CD14-positive monocyte (primary cell): ENCODE measurements at regions not wholly inside any gene's neighbourhood (a gene's known extent, or its start where the extent isn't known, plus 50 kb on each side); places are given as distances from the start of the nearest gene placed in this dataset.

ENCODE experiments used
- DNase-seq, 3 donors: peaks; one replicate each; pipeline ENCODE4 v3.0.0-alpha.2; 2011 to 2022
- H2AFZ ChIP-seq: 2 replicates; pipeline ENCODE4 v1.6.0; 2012; ENCODE audit warnings: mild to moderate bottlenecking, low read depth, low read length, inconsistent platforms; ENCODE audit not compliant: insufficient read depth, poor library complexity, severe bottlenecking
- H3K27ac ChIP-seq, 2 donors: 1 replicate in 1 of 2; 2 replicates in 1 of 2; pipeline ENCODE4 v1.5.1; 2012 to 2013; ENCODE audit warnings: low read length in 2 of 2, control low read depth in 1 of 2, inconsistent platforms in 1 of 2, low read depth in 1 of 2, mild to moderate bottlenecking in 1 of 2
- H3K27me3 ChIP-seq, 2 donors: one replicate each; pipeline versions ENCODE4 v1.6.0 to v1.6.1; 2011 to 2013; ENCODE audit warnings: low read length in 2 of 2; ENCODE audit not compliant: control insufficient read depth in 2 of 2, insufficient read depth in 2 of 2
- H3K36me3 ChIP-seq, 2 donors: replicated peaks in 1 of 2; 1 replicate in 1 of 2; 2 replicates in 1 of 2; pipeline versions ENCODE4 v1.5.1 to v1.6.1; 2012 to 2013; ENCODE audit warnings: low read length in 2 of 2, control low read depth in 1 of 2, inconsistent platforms in 1 of 2, mild to moderate bottlenecking in 1 of 2; ENCODE audit not compliant: insufficient read depth in 2 of 2, control insufficient read depth in 1 of 2
- H3K4me1 ChIP-seq, 2 donors: 1 replicate in 1 of 2; 2 replicates in 1 of 2; pipeline versions ENCODE4 v1.5.1 to v1.6.1; 2012 to 2013; ENCODE audit warnings: low read length in 2 of 2, control low read depth in 1 of 2, inconsistent platforms in 1 of 2, mild to moderate bottlenecking in 1 of 2, moderate library complexity in 1 of 2; ENCODE audit not compliant: insufficient read depth in 2 of 2, control insufficient read depth in 1 of 2
- H3K4me2 ChIP-seq: replicated peaks from 2 replicates; pipeline ENCODE3; 2012; ENCODE audit warnings: low read length, moderate library complexity, mild to moderate bottlenecking; ENCODE audit not compliant: poor library complexity, severe bottlenecking; ENCODE audit errors: extremely low read depth
- H3K4me3 ChIP-seq, 3 experiments: fragments of 200-600 bp in 1 of 3; sonication (generic) in 1 of 3; replicated peaks in 1 of 3; 1 replicate in 2 of 3; 2 replicates in 1 of 3; pipeline ENCODE4 v1.5.1; 2011 to 2013; ENCODE audit warnings: low read length in 3 of 3, mild to moderate bottlenecking in 3 of 3, control low read depth in 2 of 3, low read depth in 2 of 3, inconsistent platforms in 1 of 3, moderate library complexity in 1 of 3
- H3K79me2 ChIP-seq: 2 replicates; pipeline ENCODE4 v1.6.0; 2012; ENCODE audit warnings: mild to moderate bottlenecking, control low read depth, inconsistent platforms, low read length, moderate library complexity; ENCODE audit not compliant: insufficient read depth
- H3K9ac ChIP-seq: 2 replicates; pipeline ENCODE4 v1.6.0; 2017; ENCODE audit warnings: low read length, mild to moderate bottlenecking; ENCODE audit not compliant: insufficient read depth, poor library complexity, severe bottlenecking
- H3K9me3 ChIP-seq, 2 donors: replicated peaks in 1 of 2; 1 replicate in 1 of 2; 2 replicates in 1 of 2; pipeline versions ENCODE4 v1.5.1 to v1.6.1; 2012 to 2013; ENCODE audit warnings: low read length in 2 of 2, control low read depth in 1 of 2; ENCODE audit not compliant: control insufficient read depth in 1 of 2, insufficient read depth in 1 of 2
- H4K20me1 ChIP-seq: 2 replicates; pipeline ENCODE4 v1.6.0; 2012; ENCODE audit warnings: mild to moderate bottlenecking, low read length, control low read depth, moderate library complexity; ENCODE audit not compliant: insufficient read depth
- H3K27ac Mint-ChIP-seq, 7 donors: one replicate each; pipeline ENCODE4 v1.8.0; 2020; ENCODE audit warnings: mild to moderate bottlenecking in 7 of 7, mixed read lengths in 7 of 7, moderate library complexity in 6 of 7, inconsistent platforms in 2 of 7
- H3K27me3 Mint-ChIP-seq, 3 donors: one replicate each; pipeline ENCODE4 v1.8.0; 2021 to 2022; ENCODE audit warnings: low read depth in 3 of 3, mild to moderate bottlenecking in 3 of 3, mixed read lengths in 3 of 3, moderate library complexity in 3 of 3, inconsistent platforms in 1 of 3
- H3K36me3 Mint-ChIP-seq, 2 donors: one replicate each; pipeline ENCODE4 v1.8.0; 2020; ENCODE audit warnings: mixed read lengths in 2 of 2, inconsistent platforms in 1 of 2, mild to moderate bottlenecking in 1 of 2
- H3K4me1 Mint-ChIP-seq: one replicate; pipeline ENCODE4 v1.8.0; 2020; ENCODE audit warnings: mild to moderate bottlenecking, mixed read lengths
- H3K4me3 Mint-ChIP-seq, 2 donors: one replicate each; pipeline ENCODE4 v1.8.0; 2020; ENCODE audit warnings: mild to moderate bottlenecking in 2 of 2, mixed read lengths in 2 of 2, moderate library complexity in 1 of 2
- H3K9me3 Mint-ChIP-seq, 7 donors: one replicate each; pipeline ENCODE4 v1.8.0; 2020 to 2022; ENCODE audit warnings: mixed read lengths in 7 of 7, mild to moderate bottlenecking in 6 of 7, moderate library complexity in 6 of 7, inconsistent platforms in 2 of 7
- CTCF ChIP-seq: fragments of 200-600 bp; IDR thresholded peaks from one replicate; pipeline ENCODE4 v1.8.0; 2022; ENCODE audit warnings: antibody characterized with exemption, mild to moderate bottlenecking
- WGBS: methylation state at CpG from one replicate; pipeline ENCODE4 v1.1.5; 2013; ENCODE audit warnings: missing lambda C conversion rate; ENCODE audit not compliant: insufficient coverage; 5-methylcytosine and 5-hydroxymethylcytosine counted together
- intact Hi-C, 2 donors: fragments of 100-400 bp; cut with micrococcal nuclease; formaldehyde crosslinking; loops; one replicate each; pipeline versions ENCODE4 v1.15.0 to v1.15.1; 2023

- Mint-ChIP-seq H3K4me3 (no peak overlapping the region), H3K4me1 (no peaks in the 10 kb centered on the region), H3K27me3 (no peaks in the 10 kb centered on the region), H3K9me3 (peaks cover 0 to 3% (median 1%) of the 10 kb centered on the region in 7 donors), H3K36me3 (no peaks in the 10 kb centered on the region), H3K27ac (no peak overlapping the region)
- no peak overlapping the region for H3K4me2 ChIP-seq
- H3K79me2 ChIP-seq, result no peaks in the 10 kb centered on the region
- no peaks in the 10 kb centered on the region for H3K36me3 ChIP-seq
- no peak for TF ChIP-seq CTCF
- no peaks in the 10 kb centered on the region for H4K20me1 ChIP-seq
- H3K27ac ChIP-seq, result no peak overlapping the region
- WGBS, result no CpG with 5 or more reads among the region's 1 CpG
- H2AFZ ChIP-seq, result no peak overlapping the region
- intact Hi-C loops, result no loop called here
- peaks cover 0 to 3% of the 10 kb centered on the region in 2 donors for H3K9me3 ChIP-seq
- H3K4me3 ChIP-seq, result no peak overlapping the region
- H3K27me3 ChIP-seq, result no peaks in the 10 kb centered on the region
- no peak overlapping the region for H3K9ac ChIP-seq
- no peaks in the 10 kb centered on the region for H3K4me1 ChIP-seq
- no peak for DNase-seq
Observed at GRCh38 chr13:59197397-59197796, 966.3 kb downstream of the DIAPH3 start.

- no peak for TF ChIP-seq CTCF
- H3K27ac Mint-ChIP-seq, result no peak overlapping the region
- no peaks in the 10 kb centered on the region for H3K36me3 ChIP-seq
- peaks cover 0 to 3% of the 10 kb centered on the region in 2 donors for H3K9me3 ChIP-seq
- no peak overlapping the region for H3K9ac ChIP-seq
- H3K36me3 Mint-ChIP-seq, result no peaks in the 10 kb centered on the region
- peaks cover 0 to 3% (median 1%) of the 10 kb centered on the region in 7 donors for H3K9me3 Mint-ChIP-seq
- H3K4me1 Mint-ChIP-seq, result no peaks in the 10 kb centered on the region
- no CpG with 5 or more reads among the region's 2 CpGs for WGBS
- H3K4me3 Mint-ChIP-seq, result no peak overlapping the region
- H3K4me3 ChIP-seq, result no peak overlapping the region
- H3K4me1 ChIP-seq, result no peaks in the 10 kb centered on the region
- H3K27me3 ChIP-seq, result no peaks in the 10 kb centered on the region
- no peak overlapping the region for H3K4me2 ChIP-seq
- intact Hi-C loops, result no loop called here
- H3K79me2 ChIP-seq, result no peaks in the 10 kb centered on the region
- H2AFZ ChIP-seq, result no peak overlapping the region
- no peak overlapping the region for H3K27ac ChIP-seq
- DNase-seq, result no peak
- H4K20me1 ChIP-seq, result no peaks in the 10 kb centered on the region
- H3K27me3 Mint-ChIP-seq, result no peaks in the 10 kb centered on the region
Observed at GRCh38 chr13:59201841-59202240, 961.9 kb downstream of the DIAPH3 start.
